ENCODE measurements at regions not wholly inside any gene's neighbourhood (a gene's known extent, or its start where the extent isn't known, plus 50 kb on each side); places are given as distances from the start of the nearest gene placed in this dataset.

DNA sequence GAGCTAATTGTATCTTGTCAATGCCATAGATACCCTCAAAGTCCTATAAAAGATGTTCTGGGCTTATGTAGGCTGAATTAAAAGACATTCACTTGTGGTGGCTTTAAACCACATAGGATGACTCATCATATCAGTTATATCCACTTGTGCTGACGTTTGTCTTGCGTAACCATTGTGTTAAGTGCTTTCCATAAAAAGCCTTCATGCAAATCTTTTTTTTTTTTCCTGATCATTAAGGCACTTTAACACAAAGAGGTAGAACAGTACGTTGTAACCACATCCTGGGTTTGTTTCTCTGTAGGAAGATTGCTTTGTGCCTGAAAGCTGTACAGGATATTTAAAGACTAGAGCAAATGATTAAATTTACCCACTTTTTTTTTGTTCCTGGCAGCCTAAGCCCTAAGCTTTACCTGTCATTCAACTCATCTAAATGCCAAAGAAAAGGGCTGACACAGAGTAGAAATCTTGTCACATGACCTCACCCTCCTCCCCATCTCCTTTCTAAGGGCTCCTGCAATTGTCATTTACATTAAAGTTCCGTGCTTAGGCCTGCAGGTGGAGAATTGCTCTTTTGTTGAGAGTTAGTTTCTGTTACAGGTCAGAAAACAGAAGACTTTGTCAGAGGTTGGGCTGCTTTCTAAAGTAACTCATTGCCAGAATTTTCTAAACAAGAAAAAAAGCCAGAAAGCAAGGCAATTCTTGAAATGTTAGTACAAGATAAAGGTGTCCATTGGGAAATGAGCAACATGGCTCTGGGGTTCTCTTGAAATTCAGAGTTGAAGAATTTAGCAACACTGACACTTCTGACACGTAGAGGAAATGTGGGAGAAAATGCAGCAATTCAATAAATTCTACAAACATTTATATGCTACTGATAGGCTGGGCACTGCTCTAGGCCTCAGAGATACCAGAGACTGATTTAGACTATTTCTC lies 555.6 kb downstream of the PPARGC1A start:
- TF ChIP-seq CTCF (IDR thresholded peaks at IDR 0.05) (peak in 1 of 3 experiments; percentile 9), POLR2AphosphoS5 (IDR thresholded peaks at IDR 0.05) (no peak), POLR2A (IDR thresholded peaks at IDR 0.05; ENCODE audit: low read depth) (no peak)

Data from esophagus muscularis mucosa (tissue), 3 donors.